ENCODE measurements at regions not wholly inside any gene's neighbourhood (a gene's known extent, or its start where the extent isn't known, plus 50 kb on each side); places are given as distances from the start of the nearest gene placed in this dataset.
A peak's percentile ranks its signal among the peaks of the same experiment; 100 is the strongest.

DNA sequence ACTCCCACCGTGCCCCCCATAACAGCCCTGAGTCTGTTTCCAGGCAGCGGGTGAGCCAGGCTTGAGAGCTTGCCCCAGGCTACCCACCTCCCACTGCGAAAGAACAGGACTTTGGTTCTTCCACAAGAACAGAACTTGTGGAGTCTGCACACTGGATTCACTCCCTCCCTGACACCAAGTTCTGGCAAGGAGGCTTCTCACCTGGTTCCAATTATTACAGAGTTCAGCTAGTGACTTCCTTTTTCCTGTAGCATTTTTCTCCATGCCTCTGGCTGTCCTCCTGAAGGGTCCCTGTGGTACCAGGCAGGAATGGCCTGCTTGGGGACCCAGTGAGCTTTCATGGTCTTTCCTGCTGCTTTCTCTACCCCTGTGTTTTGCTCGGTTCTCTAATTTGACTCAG, 208.6 kb upstream of the SFRP2 start:
- FAIRE-seq (no peak), DNase-seq (ENCODE audit: insufficient read length, low spot score) (no peak)

GRCh38 chr4:153989505-153989904, 200.6 kb upstream of the SFRP2 start:
- no peak for FAIRE-seq
- no peak for DNase-seq (ENCODE audit: insufficient read length, low spot score)

DNA sequence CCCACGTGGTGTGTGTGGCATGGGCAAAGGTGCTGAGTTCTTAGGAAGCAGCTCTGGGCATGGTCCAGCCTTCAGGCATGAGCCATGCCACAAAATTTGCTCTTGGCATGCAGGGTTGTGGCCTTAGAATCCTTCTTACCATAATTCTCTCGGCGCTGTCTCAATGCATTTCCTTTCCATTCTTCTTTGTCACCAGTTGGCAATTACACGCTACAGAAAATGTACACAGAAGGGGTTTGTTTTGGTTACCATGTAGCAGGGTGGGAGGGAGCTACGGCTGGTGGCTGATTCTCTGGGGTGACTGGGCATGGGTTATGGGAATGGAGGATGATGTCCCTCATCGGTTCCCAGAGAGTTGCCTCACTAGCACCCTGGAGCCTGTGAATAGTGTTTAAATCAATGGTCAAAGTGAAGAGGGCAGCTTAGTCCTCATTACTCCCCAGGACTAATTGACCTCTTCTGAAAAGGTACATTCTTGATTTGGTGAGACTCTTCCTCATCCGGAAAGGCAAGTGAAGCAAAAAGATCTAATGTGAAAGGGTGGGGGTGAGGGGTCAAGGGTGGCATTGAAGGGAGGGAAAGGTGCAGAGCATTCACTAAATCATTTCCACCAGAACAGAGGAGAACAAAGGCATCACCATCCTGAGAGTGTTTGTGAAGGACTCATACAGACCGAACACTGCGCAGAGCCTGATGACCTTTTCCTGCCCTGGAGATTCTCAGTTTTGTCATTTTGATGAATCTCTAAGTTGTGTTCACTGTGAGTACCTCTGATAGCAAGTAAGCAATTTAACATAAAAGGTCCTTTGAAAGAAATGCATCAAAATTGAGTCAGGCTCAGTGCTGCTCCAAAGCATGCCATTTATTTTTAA, 199.8 kb upstream of the SFRP2 start:
- FAIRE-seq (peak; percentile 26), DNase-seq (ENCODE audit: insufficient read length, low spot score) (no peak)

DNA sequence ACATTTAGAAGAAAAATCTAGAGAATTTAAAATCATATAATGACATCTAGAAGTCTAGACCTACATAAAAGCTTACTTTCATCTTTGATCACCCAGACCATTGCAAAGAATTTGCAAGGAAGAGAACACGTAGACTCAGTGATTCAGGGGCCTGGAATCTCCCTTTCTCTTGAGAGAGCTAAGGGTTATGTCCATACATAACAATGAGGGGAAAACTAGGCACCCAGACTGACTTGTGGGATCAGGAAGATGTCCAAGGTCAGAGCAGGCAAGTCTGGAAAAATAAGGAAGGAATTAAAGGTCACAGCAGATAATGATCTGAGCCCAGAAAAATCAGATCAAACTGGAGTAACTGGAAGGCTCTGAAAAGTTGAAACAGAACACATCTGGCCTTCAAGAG, 198.4 kb upstream of the SFRP2 start:
- FAIRE-seq (no peak), DNase-seq (ENCODE audit: insufficient read length, low spot score) (no peak)

GRCh38 chr4:153976954-153977353, 188.1 kb upstream of the SFRP2 start:
- DNase-seq (ENCODE audit: insufficient read length, low spot score) (no peak), FAIRE-seq (no peak)

GRCh38 chr4:153974452-153974851, 185.6 kb upstream of the SFRP2 start:
- no peak for FAIRE-seq

GRCh38 chr4:153973942-153974341, 185.1 kb upstream of the SFRP2 start:
- DNase-seq (ENCODE audit: insufficient read length, low spot score) = no peak
- FAIRE-seq = no peak

More at GRCh38 chr4:153974452-153974851, 185.6 kb upstream of the SFRP2 start:
- DNase-seq (ENCODE audit: insufficient read length, low spot score) = no peak

DNA sequence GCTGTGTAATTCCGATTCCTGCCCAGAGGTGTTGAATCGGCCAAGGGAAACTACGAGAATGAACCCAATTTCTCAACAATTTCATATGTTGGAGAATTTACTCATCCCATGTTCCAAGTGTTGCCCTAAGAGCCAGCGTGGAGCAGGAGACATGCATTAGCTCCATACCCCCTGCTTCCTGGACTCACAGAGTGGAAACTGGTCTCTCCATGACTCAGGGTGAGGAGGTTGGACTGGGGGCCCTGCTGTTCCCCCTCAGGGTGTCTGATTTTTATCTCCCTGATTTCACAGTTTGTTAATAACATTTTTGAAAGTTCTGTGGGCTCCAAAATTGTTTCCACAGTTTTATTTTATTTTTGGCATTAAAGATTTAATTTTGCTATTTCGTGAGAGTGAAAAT, 183.0 kb upstream of the SFRP2 start:
- DNase-seq (ENCODE audit: insufficient read length, low spot score) = no peak
- FAIRE-seq = no peak

- DNase-seq (ENCODE audit: insufficient read length, low spot score) (no peak), FAIRE-seq (no peak)
These were observed 181.3 kb upstream of the SFRP2 start for GRCh38 chr4:153970169-153970568.

- FAIRE-seq (no peak), DNase-seq (ENCODE audit: insufficient read length, low spot score) (no peak)
These were observed 180.7 kb upstream of the SFRP2 start for GRCh38 chr4:153969542-153969941.

GRCh38 chr4:153966641-153967040, 177.8 kb upstream of the SFRP2 start:
- no peak for FAIRE-seq
- DNase-seq (ENCODE audit: insufficient read length, low spot score) = no peak

DNA sequence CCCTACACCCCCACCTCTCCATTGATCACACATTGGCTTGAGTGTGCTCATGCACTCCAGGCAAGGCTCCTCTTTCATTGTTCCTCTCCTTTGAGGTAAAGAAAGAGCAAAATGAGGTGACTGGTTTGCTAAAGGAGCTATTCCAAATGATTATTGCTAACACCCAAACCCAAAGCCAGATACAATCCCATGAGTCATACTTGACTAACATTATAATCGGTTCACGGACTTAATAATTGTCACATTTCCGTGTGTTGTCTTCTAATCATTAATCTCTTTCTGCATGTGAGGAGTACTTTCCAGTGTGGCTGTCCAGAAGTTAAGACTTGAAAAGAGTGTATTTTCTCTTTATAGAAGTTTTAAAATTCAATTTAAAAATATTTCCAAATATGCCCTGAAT, 174.3 kb upstream of the SFRP2 start:
- FAIRE-seq = no peak
- DNase-seq (ENCODE audit: insufficient read length, low spot score) = no peak

DNA sequence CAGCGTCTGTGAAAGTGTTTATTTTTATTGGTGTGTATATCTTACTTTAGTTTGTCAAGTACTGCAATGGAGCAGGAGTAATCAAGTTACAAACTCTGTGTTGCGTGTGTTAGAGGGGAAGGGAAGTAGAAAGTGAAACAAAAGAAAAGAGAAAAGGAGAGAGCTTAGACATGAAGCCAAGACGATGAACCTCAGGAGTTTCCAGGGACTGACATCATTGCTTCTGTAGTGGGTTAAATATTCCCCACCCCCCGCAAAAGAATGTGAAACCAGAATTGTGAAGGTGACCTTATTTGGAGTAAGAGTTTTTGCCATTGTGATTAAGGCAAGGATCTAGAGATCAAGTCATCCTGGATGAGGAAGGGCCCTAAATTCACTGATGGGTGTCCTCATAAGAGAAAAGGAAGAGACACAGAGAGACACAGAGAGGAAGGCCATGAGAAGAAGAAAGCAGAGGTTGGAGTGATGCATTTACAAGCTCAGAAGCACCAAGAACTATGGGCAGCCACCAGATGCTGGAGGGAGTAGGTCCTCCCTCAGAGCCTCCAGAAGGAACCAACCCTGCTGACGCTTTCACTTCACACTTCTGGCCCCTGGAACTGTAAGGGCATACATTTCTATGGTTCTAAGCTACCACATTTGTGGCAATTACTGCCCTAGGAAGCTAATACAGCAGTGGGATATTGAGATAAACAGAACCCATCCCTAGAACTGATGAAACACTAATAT, 173.6 kb upstream of the SFRP2 start:
- no peak for FAIRE-seq

GRCh38 chr4:153955327-153955726, 166.4 kb upstream of the SFRP2 start:
- DNase-seq (ENCODE audit: insufficient read length, low spot score) (no peak), FAIRE-seq (no peak)

More for the DNA sequence above, 173.6 kb upstream of the SFRP2 start:
- no peak for DNase-seq (ENCODE audit: insufficient read length, low spot score)

DNA sequence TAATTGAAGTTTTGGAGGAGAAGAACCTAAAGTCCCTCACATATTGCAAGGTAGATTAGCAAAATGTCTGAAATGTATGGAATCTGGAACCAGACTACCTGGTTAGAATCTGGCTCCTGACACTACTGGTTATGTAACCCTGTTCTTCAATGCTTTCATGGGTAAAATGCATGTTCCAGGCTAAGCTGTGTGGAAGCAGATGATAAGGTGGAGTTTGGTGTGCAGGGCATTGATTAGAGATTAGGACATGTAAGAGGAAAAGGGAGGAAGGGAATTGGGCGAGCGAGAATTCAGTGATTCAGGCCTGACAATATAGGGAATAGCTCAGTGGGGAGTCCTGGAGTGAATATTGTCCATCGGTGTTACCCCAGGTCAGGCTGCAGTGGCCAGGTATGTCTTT, 165.8 kb upstream of the SFRP2 start:
- DNase-seq (ENCODE audit: insufficient read length, low spot score) = no peak
- no peak for FAIRE-seq

DNA sequence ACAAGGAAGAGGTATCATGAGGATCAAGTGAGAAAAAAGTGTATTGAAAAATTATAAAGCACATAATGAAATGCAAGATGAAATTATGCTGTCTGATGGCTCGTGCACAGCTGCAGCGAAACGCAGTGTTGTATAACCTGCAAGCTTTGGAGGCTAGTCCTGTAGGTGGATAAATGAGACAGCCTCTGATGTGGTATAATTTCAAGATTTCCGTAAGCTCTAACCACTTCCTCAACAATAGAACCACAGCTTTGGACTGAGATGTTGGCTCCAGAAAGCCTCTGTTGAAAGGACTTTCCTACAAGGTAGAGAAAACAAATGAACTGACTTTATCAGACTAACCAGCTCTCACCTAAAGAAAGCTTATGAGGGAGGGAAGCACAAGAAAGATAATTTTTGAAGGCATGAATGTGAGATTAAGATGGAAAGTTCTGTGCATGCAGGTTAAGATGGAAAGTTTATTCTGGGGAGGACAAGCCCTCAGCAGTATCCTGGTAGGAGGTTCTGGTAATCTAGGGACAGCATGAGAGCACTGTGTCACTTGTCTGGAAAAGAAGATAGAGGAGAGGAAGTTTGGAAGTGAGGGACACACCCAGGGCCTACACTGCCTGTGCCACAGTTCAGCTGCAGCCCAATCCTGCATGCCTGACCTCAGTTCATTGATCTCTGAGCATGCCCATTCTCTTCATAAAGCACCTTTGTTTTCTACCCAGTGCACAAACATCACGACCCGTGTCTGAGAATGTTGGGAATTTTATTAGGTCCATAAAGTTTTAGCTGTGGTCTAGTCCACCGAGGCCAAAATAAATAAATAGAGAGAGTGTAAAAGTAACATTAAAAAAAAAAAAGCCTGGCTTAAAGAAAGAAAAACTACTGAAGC, 161.5 kb upstream of the SFRP2 start:
- no peak for FAIRE-seq

GRCh38 chr4:153948041-153948440, 159.2 kb upstream of the SFRP2 start:
- DNase-seq (ENCODE audit: insufficient read length, low spot score) (no peak), FAIRE-seq (no peak)

More for the DNA sequence above, 161.5 kb upstream of the SFRP2 start:
- no peak for DNase-seq (ENCODE audit: insufficient read length, low spot score)

DNA sequence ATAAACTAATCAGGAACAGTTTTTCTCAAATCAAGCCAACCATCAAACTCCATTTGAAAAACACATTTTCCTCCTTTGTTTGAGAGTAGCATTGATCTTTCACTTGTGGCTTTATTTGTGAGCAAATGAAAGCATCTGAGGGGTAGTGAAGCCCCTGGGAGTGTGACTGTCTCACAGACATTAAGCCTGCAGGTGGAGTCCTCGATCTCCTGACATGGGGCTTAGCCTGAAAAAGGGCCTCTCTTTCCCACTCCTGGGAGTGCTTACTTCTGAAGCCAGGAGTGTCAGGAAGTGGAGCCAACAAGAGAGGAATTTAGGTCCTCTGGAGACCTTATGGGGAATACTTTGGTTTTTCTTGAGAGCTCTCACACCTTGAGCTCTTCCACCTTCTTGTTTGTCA, 158.2 kb upstream of the SFRP2 start:
- DNase-seq (ENCODE audit: insufficient read length, low spot score) (no peak), FAIRE-seq (no peak)

GRCh38 chr4:153945704-153946103, 156.8 kb upstream of the SFRP2 start:
- no peak for DNase-seq (ENCODE audit: insufficient read length, low spot score)
- FAIRE-seq = no peak

DNA sequence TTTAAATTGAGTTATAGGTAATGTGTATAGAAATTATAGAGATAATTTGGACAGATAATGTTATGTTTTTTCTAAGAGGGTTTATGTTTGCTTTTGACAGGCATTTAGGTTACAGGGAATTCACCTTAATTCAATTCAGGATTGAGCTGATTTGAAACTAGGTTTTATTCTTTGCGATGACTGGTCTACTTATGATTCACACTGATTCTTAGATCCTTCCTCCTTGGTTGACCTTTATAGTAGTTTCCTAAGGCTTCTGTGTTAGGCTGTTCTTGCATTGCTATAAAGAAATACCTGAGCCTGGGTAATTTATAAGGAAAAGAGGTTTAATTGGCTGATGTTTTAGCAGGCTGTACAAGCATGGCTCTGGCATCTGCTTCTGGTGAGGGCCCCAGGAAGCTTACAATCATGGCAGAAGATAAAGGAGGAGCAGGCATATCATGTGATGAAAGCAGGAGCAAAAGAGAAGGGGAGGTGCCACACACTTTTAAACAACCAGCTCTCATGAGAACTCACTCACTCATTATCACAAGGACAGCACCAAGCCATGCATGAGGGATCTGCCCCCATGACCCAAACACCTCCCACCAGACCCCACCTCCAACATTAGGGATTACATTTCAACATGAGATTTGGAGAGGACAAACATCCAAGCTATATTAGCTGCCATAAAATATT, 155.0 kb upstream of the SFRP2 start:
- DNase-seq (ENCODE audit: insufficient read length, low spot score) (no peak), FAIRE-seq (no peak)

Measured in HTR-8/SVneo (cell line).